HG02973 (cell line): ENCODE measurements at regions not wholly inside any gene's neighbourhood (a gene's known extent, or its start where the extent isn't known, plus 50 kb on each side); places are given as distances from the start of the nearest gene placed in this dataset.

Experiments
- ATAC-seq: cut with Tn5 transposase; IDR thresholded peaks from one replicate; pipeline ENCODE4 v1.9.1; 2021; ENCODE audit warnings: moderate library complexity; ENCODE audit not compliant: unreplicated experiment

GRCh38 chr4:115851918-115852766, 738.7 kb upstream of the NDST4 start:
- peak; percentile 78 for ATAC-seq

- ATAC-seq, result peak; percentile 55
These were observed 737.5 kb upstream of the NDST4 start for GRCh38 chr4:115850799-115851509.

GRCh38 chr4:115844180-115844579, 730.8 kb upstream of the NDST4 start:
- ATAC-seq, result no peak

- no peak for ATAC-seq
These were observed 728.5 kb upstream of the NDST4 start for GRCh38 chr4:115841871-115842270.

- ATAC-seq, result no peak
These were observed 721.0 kb upstream of the NDST4 start for GRCh38 chr4:115834441-115834840.

- no peak for ATAC-seq
These were observed 711.2 kb upstream of the NDST4 start for GRCh38 chr4:115824630-115825029.

- ATAC-seq, result no peak
These were observed 690.4 kb upstream of the NDST4 start for GRCh38 chr4:115803825-115804224.

- no peak for ATAC-seq
These were observed 677.4 kb upstream of the NDST4 start for GRCh38 chr4:115790812-115791211.

GRCh38 chr4:115781528-115782146, 668.2 kb upstream of the NDST4 start:
- ATAC-seq, result peak; percentile 35

GRCh38 chr4:115780835-115781234, 667.4 kb upstream of the NDST4 start:
- peak; percentile 69 for ATAC-seq

GRCh38 chr4:115780268-115780667, 666.8 kb upstream of the NDST4 start:
- ATAC-seq, result no peak

- ATAC-seq, result no peak
These were observed 656.7 kb upstream of the NDST4 start for GRCh38 chr4:115770046-115770543.

- ATAC-seq, result no peak
These were observed 656.0 kb upstream of the NDST4 start for GRCh38 chr4:115769396-115769795.

- no peak for ATAC-seq
These were observed 649.6 kb upstream of the NDST4 start for GRCh38 chr4:115763051-115763450.

GRCh38 chr4:115759231-115759630, 645.8 kb upstream of the NDST4 start:
- ATAC-seq, result no peak

- no peak for ATAC-seq
These were observed 636.0 kb upstream of the NDST4 start for GRCh38 chr4:115749404-115749803.

GRCh38 chr4:115740806-115741205, 627.4 kb upstream of the NDST4 start:
- ATAC-seq, result no peak

GRCh38 chr4:115729739-115730266, 616.4 kb upstream of the NDST4 start:
- ATAC-seq, result no peak

GRCh38 chr4:115723621-115724020, 610.2 kb upstream of the NDST4 start:
- ATAC-seq, result no peak

GRCh38 chr4:115720611-115721010, 607.2 kb upstream of the NDST4 start:
- no peak for ATAC-seq

- no peak for ATAC-seq
These were observed 598.2 kb upstream of the NDST4 start for GRCh38 chr4:115711575-115711974.
